Transverse colon (tissue), 4 donors: ENCODE measurements at regions not wholly inside any gene's neighbourhood (a gene's known extent, or its start where the extent isn't known, plus 50 kb on each side); places are given as distances from the start of the nearest gene placed in this dataset.

Experiments
- CTCF ChIP-seq, 5 experiments: fragments of 200-600 bp in 3 of 5; fragments of 450-650 bp in 2 of 5; sonication (generic) in 3 of 5; IDR thresholded peaks; 1 replicate in 2 of 5; 2 replicates in 3 of 5; pipeline ENCODE4 v1.5.1; 2016 to 2017; ENCODE audit warnings: antibody characterized with exemption in 5 of 5, inconsistent platforms in 3 of 5, mild to moderate bottlenecking in 2 of 5, moderate library complexity in 1 of 5
- POLR2A ChIP-seq: fragments of 450-650 bp; IDR thresholded peaks from one replicate; pipeline ENCODE4 v1.6.1; 2016; ENCODE audit warnings: antibody characterized with exemption, mild to moderate bottlenecking, moderate library complexity
- POLR2AphosphoS5 ChIP-seq, 3 donors: sonication (generic); formaldehyde crosslinking; IDR thresholded peaks; one replicate each; pipeline ENCODE4 v1.6.1; 2016; ENCODE audit warnings: antibody characterized with exemption in 3 of 3

- no peak for TF ChIP-seq CTCF (IDR thresholded peaks at IDR 0.05)
- no peak for TF ChIP-seq POLR2A
- TF ChIP-seq POLR2AphosphoS5 (IDR thresholded peaks at IDR 0.05): no peak
Measured at GRCh38 chr1:214740471-214740870, 137.5 kb downstream of the CENPF start.
